NCI-H2107 treated with DMSO at 0.1 percent for 48 hours (cell line): ENCODE measurements at regions not wholly inside any gene's neighbourhood (a gene's known extent, or its start where the extent isn't known, plus 50 kb on each side); places are given as distances from the start of the nearest gene placed in this dataset.

Experiments
- DNase-seq: peaks from one replicate; lab custom pipeline; 2025; ENCODE audit not compliant: unreplicated experiment; lab: John Stamatoyannopoulos, UW

DNA sequence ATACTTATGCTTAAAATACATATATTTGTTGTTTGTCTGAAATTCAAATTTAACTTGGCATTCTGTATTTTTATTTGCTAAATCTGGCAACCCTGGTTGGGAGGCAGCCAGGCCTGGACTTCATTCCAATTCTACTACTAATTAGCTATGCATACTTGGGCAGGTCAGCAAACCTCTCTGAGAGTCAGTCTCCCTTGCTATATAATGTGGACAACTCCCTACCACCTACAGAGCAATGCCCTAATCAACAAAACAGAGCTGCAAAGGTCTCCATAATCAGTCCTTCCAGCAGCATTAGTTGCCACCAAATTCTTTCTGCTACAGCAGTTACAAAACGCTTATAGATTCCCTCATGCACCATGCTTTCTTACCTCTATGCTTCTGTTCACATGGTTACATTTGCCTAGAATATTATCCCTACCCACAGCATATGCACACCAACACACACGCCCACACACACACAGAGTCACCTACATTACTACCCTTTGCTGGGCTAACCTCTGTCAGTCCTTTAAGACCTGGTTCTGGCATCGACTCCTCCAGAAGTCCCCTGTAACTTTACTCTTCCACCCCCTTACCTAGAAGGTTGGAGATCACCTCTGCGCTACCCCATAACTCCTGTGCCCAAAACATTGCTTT, 188.7 kb downstream of the FGFR2 start:
- no peak for DNase-seq

DNA sequence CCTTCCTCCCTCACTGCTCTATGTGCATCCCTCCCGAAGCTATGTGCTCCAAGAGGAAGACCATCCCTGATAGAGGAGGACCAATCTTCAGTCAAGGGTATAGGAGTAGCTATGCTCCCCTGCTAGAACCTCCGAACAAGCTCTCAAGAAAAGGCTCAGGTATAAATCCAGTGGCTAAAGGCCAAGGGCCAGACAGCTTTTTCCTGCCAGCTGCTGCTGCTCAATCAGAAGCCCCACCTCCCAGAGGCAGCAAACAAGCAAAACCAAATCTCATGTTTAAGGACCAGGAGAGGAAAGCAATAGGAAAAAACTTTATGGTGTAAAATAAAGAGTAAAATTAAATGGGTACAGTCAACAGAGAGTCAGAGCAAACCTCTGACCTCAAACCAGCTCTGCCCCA, 187.2 kb downstream of the FGFR2 start:
- DNase-seq: no peak

DNA sequence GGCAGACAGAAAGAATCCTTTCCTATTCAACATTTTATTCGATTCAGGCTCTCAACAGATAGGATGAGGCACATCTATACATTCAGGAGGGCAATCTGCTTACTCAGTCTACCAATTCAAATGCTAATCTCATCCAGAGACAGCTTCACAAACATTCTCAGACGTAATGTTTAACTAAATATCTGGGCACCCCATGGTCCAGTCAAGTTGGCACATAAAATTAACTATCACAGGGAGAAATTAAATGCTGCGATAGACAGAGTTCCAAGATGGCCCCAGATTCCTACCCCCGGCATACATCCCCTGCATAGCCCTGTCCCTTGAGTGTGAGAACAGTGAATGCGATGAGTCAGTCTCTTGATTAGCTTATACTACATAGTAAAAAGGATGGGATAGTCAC, 184.3 kb downstream of the FGFR2 start:
- no peak for DNase-seq

DNA sequence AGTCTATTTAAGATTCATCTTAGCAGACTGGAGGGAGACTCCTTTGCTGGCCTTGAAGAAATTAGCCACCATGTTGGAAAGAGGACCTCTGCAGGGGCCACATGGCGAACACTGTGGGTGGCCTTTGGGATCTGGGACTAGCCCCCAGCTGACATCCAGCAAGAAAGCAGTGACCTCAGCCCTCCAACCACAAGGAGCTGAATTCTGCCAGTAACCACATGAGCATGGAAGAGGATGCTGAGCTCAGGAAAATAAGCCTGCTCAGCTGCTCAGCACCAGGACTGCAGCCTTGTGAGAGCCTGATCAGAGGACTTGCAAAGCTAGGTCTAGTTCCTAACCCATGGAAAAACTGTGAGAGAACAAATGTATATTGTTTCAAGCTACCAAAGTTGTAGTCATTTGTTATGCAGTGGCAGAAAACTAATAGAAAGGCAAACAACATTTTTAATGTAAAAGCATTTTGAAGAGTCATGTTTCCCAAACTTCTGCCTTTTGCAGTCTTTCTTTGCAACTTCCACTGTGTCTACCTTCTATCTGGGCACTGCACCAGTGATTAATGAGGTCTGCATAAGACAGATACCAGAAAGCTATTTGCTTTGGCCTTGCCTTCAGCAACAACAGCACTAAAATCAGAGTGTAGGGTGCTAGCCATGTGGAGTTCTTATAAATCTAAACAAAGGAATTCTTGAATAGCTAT, 183.7 kb downstream of the FGFR2 start:
- DNase-seq: no peak

DNA sequence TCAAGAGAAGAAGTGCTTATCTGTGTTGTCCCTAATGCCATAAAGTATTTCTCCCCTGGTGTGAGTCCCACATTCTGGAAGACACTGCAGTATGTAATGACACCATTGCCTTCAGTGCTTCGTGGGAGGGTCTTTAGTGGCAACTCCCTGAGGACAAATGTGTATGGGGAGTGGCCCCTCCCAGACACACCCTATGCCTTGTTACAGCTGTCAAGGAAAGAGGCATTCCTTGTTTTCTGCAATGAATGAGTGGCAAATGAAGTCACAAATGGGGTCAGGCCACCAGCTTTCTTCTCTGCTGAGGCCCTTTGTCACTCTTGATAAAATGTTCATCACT, 183.2 kb downstream of the FGFR2 start:
- DNase-seq: no peak

DNA sequence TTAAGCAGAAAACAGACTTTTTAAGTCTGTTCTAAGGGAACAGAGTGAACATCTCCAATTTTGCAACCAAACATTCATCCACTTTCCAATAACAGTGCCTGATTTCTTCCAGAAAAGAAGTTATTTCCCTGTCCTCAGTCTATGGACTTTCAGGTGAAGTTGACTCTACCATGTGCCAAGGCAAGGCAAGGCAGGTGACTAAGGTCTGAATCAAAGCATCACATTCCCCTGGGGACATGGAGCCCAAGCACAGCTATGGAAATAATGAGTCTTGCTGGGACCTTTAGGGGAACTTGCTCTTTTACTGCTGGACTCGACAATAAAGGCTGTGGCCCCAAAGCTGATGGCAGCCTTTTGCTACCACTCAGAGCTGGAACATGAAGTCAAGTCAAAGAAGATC, 182.2 kb downstream of the FGFR2 start:
- no peak for DNase-seq

DNA sequence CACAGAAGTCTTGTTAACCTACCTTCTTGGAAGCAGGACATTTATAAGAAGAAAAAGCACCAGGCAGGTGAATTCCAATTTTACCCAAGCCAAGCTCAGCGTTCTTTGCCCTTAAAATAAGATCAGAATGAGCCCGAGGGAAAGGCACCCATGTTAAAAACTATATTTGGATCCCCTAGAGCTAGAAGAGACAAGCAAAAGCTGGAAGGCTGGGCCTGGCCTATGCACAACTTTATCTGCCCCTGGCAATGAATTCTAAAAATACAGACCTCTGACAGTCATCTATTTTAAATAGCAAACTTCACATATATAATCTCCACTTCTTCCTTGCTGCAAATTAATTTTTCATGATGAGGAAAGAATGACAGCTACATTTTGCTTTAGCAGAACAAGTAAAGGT, 180.9 kb downstream of the FGFR2 start:
- no peak for DNase-seq

DNA sequence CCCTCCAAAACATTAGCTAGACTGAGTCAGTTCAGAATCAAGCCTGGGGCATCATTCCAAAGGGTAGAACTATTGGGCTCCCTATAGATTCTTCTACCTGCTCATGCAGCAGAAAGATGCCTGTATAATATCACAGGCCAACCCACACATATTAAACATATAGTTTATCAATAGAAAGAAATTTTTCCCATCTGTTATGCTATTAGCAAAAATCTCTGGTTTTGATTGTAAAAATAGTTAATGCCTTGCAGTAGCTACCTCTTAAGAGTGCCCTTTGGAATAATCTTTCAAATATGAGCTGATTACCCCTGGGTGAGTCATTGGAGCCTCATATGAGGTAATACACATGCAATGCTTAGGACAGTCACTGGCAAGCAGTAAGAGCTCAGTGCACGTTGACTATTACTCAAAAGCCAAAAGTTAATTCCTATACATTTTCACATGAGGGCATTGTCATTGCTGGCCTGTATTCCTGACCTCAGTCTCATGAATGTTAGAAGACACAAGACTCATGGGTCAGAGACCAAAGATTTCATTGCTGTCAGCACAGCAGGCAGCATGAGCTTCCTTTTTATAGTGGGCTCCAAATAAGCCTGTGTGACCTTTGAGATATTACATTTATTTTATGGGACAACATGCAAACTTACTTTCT, 180.0 kb downstream of the FGFR2 start:
- no peak for DNase-seq

DNA sequence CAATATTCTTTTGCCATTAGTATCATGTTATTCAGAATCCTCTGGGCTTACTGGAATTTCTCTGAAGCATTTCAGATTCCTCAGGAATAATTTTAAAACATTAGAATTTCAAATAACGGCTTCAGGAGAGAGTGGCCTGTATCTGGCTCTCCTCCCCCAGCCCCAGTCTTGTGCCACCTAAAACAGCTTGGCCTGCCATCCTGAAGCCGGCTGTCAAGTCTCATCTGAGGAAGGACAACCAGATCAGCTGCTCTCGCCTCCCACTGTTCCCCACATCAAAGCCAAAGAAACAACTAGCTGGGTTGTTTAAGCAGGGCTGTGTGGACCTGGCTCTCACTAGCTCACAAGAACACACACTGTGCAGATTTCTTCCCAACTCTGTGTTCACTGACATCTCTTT, 178.2 kb downstream of the FGFR2 start:
- DNase-seq: no peak

DNA sequence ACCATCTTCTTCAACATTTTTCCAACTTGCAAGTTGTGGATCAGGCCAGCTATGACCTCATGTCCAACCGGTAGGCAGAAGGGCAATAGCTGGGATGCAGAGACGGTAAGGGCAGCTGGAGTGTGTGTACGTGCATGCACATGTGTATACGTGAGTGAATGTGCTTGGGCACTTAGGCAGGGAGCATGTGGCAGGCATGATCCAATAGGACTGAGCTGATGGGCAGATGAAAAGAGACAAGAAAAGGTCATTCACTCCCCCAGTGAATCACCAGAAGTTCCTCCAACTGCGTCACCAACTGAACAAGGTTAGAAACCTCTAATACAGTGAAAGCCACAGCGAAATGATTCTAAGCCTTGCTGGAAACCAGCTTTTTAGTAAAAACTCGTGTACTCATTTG, 176.1 kb downstream of the FGFR2 start:
- no peak for DNase-seq

DNA sequence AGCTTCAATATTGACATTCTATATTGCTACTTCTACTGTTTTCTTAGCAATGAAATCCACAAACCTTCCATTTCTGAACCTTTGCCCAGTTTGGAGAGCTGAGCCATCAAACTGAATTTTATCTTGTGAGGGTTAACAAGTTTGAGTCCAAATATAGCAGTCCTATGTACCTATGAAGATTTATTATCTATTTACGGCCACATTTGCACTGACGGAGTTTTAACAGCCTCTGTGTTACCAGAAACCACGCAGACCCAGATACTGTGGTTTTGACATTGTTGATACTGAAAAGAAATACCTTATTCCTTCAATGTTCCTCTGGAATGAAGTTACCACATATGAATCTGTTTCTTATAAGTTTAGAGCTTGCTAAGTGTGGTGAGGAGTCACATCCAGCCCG, 172.6 kb downstream of the FGFR2 start:
- no peak for DNase-seq

DNA sequence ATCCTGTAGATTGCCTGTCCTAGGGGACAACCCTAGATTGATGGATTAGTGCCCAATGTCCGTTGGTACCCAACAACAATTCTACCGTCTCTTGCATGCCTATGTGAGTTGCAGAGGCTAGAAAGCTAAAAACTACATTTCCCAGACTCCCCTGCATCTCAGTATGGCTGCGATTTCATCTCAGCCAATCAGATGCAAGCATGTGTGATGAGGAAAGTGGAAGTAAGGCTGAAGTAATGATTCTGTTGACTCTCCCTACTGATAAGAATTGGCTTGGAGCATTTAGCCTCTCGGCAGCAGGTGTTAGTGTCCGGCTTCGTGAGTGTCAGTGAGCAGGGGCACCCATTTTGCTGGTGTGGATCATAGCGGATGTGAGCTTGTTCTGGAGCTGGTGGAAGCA, 171.9 kb downstream of the FGFR2 start:
- DNase-seq: no peak
